ENCODE measurements at regions not wholly inside any gene's neighbourhood (a gene's known extent, or its start where the extent isn't known, plus 50 kb on each side); places are given as distances from the start of the nearest gene placed in this dataset.

DNA sequence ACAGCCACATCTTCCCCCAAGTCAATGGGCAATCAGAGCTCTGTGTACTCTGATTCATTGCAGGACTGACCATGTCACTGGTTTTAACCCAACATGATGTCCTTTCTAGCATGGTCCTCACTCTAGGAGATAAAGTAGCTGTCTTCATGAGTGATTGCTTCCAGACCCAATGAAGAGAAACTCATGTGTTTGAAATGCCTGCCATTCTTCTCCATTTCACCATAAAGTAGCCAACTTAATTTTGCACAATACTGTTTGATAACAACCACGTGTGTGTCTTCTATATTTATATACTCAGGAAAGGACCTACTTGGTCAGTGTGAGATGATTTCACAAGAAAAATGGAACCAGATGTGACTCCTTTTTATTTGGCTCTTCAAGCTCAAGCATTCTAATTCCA is 172.5 kb downstream of the AXIN2 start:
- Histone ChIP-seq H3K9me3 (no peaks in the 10 kb centered on the region), H3K27ac (no peak overlapping the region), H3K4me1 (no peaks in the 10 kb centered on the region), H3K36me3 (no peaks in the 10 kb centered on the region), H3K27me3 (no peaks in the 10 kb centered on the region), H3K4me3 (no peak overlapping the region)
- TF ChIP-seq POLR2A (IDR thresholded peaks at IDR 0.05) = no peak
- TF ChIP-seq CTCF (IDR thresholded peaks at IDR 0.05) = no peak
- intact Hi-C loops (cut with DNase I; ENCODE audit: low total_unique reads) = no loop called here
- DNase-seq = no peak

DNA sequence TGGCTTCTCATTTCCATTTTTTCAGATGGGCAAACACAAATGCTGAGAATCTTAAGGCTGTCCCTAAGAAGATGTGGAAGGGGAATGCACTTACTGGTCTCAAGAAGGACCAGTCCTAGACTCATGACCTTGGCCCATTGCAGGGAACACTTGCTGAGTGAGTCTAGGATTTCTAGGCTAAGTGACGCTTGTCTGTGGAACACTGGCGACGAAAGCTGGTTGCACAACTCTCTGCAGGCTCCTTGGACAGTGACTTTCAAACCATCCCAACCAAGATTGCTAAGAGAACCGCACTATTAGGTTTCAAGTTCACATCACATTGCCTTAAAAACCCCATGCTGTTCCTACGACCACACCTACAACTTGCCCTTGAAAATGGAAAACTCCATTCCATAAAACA is 174.1 kb downstream of the AXIN2 start:
- TF ChIP-seq POLR2A (IDR thresholded peaks at IDR 0.05) (no peak), CTCF (IDR thresholded peaks at IDR 0.05) (no peak)
- no peaks in the 10 kb centered on the region for H3K9me3 ChIP-seq
- no peaks in the 10 kb centered on the region for H3K36me3 ChIP-seq
- DNase-seq = no peak
- H3K4me3 ChIP-seq = no peak overlapping the region
- no peak overlapping the region for H3K27ac ChIP-seq
- intact Hi-C loops (cut with DNase I; ENCODE audit: low total_unique reads) = no loop called here
- H3K4me1 ChIP-seq = no peaks in the 10 kb centered on the region
- H3K27me3 ChIP-seq = no peaks in the 10 kb centered on the region

- H3K4me1 ChIP-seq = no peaks in the 10 kb centered on the region
Measured at GRCh38 chr17:65385726-65386125, 175.7 kb downstream of the AXIN2 start.

DNA sequence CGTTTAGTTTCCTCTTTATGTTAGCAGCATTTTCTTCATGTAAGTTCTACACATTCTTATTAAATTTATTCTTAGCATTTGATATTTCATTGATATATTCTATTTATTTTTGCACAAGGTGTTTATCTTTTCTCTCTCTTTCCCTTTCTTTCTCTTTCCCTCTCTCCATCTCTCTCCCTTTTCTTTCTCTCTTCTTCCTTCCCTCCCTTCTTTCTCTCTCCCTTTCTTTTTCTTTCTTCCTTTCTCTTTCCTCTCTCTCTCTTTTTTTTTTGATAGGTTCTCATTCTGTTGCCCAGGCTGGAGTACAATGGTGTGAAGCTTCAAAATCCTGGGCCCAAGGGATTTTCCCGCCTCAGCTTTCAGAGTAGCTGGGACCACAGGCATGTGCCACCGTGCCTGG is 176.4 kb downstream of the AXIN2 start:
- TF ChIP-seq POLR2A (IDR thresholded peaks at IDR 0.05) = no peak
- TF ChIP-seq CTCF (IDR thresholded peaks at IDR 0.05) = no peak
- Histone ChIP-seq H3K36me3 (no peaks in the 10 kb centered on the region), H3K4me1 (no peaks in the 10 kb centered on the region), H3K9me3 (no peaks in the 10 kb centered on the region), H3K4me3 (no peak overlapping the region), H3K27me3 (no peaks in the 10 kb centered on the region), H3K27ac (no peak overlapping the region)
- intact Hi-C loops (cut with DNase I; ENCODE audit: low total_unique reads) = no loop called here
- no peak for DNase-seq

More at GRCh38 chr17:65385726-65386125, 175.7 kb downstream of the AXIN2 start:
- TF ChIP-seq CTCF (IDR thresholded peaks at IDR 0.05) = no peak
- TF ChIP-seq POLR2A (IDR thresholded peaks at IDR 0.05) = no peak
- no peaks in the 10 kb centered on the region for H3K9me3 ChIP-seq
- no peak for DNase-seq
- H3K36me3 ChIP-seq = no peaks in the 10 kb centered on the region
- no peak overlapping the region for H3K27ac ChIP-seq
- intact Hi-C loops (cut with DNase I; ENCODE audit: low total_unique reads) = no loop called here
- no peak overlapping the region for H3K4me3 ChIP-seq
- H3K27me3 ChIP-seq = no peaks in the 10 kb centered on the region

GRCh38 chr17:65381152-65381551 is 180.3 kb downstream of the AXIN2 start:
- no peaks in the 10 kb centered on the region for H3K9me3 ChIP-seq
- H3K4me1 ChIP-seq = no peaks in the 10 kb centered on the region
- TF ChIP-seq POLR2A (IDR thresholded peaks at IDR 0.05) (no peak), CTCF (IDR thresholded peaks at IDR 0.05) (no peak)
- intact Hi-C loops (cut with DNase I; ENCODE audit: low total_unique reads) = no loop called here
- DNase-seq = no peak
- H3K27me3 ChIP-seq = no peaks in the 10 kb centered on the region
- no peaks in the 10 kb centered on the region for H3K36me3 ChIP-seq
- no peak overlapping the region for H3K27ac ChIP-seq
- no peak overlapping the region for H3K4me3 ChIP-seq
